ENCODE measurements at regions not wholly inside any gene's neighbourhood (a gene's known extent, or its start where the extent isn't known, plus 50 kb on each side); places are given as distances from the start of the nearest gene placed in this dataset.
A peak's percentile ranks its signal among the peaks of the same experiment; 100 is the strongest.
"Not testable (repeated sequence)": the region's sequence is repeated elsewhere in the genome, so short reads cannot be mapped to it uniquely, and the experiment has no call there.

DNA sequence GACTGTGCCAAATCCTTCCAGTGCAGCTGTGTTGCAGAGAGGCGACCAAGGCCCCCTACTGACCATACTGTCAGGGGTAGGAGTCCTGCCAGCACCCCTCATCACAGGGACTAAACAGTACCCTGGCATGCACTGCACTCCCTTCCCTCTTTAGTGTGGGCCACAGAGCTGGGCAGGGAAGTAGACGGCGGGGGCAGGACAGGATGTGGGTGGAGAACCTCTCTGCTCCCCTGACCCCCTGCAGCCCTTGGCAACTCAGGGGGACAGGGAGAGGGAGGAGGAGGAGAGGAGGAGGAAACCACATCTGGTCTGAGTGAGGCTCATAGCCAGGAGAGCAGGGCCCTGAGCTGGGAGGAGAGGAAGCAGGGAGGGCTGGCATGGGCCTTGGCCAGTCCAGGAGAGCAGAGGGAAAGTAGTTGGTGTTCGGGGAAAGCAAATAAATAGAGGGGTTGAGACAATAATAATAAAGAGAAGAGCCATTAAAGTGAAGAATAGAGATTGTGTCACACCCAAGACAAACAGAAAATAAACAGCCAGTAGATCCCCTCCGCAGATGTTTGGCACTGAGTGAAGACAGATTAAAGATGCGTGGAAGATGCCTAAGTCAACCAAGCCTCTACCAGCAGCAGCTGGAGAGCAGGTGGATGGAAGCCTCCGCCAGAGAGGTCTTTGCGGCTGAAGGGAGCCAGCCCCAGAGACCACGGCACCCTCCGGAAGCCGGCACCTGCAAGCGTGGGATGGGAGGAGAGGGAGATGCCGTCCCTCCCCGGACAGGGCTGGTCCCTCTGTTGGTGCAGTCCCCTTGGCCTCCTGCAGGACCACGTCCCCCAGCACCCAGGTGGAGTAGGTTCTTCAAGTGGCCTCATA, 61.5 kb downstream of the RPUSD4 start:
- no peak for DNase-seq

DNA sequence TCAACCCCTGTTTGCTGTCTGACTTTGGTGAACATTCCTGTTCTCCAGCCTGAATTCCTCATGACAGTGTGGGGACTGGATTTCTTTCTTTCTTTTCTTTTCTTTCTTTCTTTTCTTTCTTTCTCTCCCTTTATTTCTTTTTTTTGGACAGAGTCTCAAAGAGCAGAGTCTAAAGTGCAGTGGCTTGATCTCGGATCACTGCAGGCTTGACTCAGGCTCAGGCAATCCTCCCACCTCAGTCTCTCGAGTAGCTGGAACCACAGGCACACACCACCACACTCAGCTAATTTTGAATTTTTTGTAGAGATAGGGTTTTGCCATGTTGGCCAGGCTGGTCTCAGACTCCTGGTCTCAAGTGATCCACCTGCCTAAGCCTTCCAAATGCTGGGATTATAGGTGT, 63.1 kb downstream of the RPUSD4 start:
- no peak for DNase-seq

DNA sequence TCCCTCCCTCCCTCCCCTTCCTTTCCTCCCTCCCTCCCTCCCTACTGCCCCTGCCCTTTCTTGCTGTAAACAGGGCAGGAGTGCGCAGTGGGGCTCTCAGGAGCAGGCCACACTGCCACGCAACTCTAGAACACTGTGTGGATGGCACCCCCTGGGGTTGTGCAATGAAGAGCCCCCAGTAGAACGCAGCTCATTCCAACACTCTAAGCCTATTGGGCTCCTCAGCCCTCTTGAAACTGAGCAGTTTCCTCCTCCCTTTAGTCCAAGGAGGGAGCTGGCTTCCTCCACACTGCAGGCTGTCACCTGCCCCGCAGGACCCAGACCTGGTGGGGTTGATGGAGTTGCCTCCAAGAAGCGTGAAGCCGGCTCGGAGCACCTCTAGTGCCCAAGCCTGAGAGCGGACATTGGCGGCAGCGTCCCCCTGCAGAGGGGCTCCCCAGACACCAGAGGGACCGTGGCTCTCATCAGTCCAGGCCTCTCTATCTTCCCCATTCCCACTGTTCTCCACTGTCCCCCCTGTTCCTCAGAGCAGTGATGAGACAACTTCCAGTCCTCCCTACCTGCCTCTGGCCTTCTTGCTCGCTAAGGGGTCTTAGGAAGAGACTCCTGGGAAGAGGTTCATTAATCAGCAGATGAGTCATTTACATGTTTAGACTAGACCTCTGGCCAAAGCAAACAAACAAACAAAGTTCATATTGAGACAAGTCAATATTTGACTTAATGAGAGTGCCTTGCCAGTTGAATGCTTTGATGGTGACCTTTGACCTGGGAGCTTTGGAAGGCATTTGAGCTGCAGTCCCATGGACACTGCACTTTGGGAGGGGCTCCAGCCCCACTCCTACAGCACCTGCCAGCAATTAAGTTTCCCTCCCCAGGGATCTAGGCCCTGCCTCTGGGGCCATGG, 64.0 kb downstream of the RPUSD4 start:
- no peak for DNase-seq

DNA sequence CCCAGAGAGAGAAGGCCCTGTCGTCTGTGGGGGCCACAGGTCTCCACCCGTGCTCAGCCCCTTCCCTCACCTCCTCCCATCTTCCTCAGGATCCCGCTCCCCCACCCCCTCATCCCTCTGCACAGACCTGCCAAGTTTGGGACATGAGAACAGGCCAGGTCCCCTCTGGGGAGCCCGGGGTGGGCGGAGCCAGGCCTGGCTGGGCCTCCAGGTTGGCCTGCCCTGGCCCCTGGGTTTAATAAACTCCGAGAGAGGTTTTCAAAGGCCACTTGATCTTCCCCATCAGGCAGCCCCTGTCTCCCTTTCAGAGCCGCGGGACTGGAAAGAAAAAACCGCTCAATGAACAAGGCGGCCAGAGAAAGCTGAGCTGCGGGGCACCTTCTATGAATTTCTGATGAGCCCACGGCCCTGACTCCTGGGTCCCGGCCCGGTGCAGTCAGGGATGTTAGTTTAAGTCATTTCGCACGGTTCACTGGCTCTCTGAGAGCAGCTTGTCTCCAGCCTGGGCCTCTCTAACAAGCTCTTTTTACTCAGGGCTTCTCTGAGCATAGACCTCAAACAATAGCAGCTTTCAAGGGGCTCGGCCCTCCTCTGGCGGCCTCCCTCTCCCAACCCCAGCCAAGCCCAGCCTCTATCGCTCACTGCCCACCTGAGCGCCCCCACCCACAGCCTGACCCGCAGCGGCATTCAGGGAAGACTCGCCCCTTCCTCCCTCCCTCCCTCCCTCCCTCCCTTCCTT, 64.8 kb downstream of the RPUSD4 start:
- DNase-seq: peak; percentile 67

DNA sequence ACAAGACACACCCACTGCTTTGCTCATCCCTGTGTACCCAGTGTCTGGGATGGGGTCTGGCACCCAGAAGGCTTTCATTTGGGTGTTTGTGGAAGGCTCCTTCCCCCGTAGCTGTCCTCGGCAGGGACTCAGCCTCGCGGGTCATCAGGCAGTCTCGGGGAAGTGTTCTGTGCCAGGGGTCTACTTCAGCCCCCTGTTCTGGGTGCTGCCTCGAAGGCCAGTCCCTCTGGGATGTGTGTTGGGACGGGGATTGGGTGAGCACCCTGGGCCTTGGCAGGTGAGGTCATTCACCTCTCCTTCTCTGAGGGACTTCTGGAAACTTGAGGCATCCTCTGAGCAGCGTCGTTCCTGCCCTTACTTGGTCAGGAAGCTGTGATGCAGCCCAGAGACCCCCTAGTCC, 65.5 kb downstream of the RPUSD4 start:
- no peak for DNase-seq

DNA sequence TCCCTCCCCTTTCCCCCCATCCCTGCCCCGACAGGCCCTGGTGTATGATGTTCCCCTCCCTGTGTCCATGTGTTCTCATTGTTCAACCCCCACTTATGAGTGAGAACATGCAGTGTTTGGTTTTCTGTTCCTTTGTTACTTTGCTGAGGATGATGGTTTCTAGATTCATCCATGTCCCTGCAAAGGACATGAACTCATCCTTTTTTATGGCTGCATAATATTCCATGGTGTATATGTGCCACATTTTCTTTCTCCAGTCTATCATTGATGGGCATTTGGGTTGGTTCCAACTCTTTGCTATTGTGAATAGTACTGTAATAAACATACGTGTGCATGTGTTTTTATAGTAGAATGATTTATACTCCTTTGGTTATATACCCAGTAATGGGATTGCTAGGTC, 68.0 kb downstream of the RPUSD4 start:
- DNase-seq: not testable (repeated sequence)

DNA sequence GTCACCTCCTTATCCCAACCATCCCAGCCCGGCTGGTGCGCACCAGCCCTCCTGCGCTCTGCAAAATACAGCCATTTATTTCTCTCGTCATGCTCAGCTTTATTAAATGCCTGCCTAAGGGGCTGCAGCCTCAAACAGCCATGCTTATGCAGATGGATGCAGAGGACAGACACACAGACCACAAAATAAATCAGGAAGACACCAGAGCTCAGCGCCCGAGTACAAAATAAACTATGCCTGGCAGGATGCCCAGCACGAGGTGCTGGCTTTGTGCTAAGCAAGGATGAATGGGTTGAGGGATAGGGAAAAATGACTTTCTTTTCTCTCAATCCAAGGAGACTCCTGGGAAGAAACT, 70.5 kb downstream of the RPUSD4 start:
- DNase-seq: peak; percentile 52

DNA sequence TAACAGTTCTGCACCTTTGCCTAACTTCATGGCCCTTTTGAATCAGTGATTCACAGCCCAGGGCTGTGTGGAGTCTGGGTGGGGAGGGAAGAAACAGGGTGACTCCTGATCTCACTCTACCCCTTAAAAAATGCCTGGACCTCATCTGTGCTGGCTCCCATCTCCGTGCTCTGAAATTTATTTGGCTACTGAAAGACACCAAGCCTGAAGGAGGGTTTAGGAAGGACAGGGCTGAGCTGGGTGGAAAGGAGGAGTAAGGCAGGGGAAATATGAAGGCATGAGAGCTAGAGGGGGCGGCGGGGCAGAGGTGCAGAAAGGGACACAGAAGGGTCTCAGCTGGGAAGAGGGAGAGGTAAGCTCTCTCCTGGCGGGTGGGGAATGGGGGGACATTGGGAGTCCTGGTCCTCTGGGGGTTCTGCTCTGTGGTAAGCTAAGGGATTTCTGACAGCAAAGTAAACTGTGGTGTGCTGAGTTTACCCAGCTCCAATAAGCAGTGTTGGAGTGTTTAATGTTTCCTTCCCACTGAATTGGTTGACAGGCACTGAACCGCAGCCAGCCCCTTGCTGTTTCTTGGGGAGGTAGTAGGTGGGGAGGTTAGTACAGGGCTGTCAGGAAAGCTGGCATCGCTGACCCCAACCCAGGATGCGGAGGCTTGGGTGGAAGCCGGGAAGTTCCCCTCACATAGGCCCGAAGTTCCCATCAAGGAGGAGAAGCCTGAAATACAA, 71.1 kb downstream of the RPUSD4 start:
- DNase-seq: no peak

DNA sequence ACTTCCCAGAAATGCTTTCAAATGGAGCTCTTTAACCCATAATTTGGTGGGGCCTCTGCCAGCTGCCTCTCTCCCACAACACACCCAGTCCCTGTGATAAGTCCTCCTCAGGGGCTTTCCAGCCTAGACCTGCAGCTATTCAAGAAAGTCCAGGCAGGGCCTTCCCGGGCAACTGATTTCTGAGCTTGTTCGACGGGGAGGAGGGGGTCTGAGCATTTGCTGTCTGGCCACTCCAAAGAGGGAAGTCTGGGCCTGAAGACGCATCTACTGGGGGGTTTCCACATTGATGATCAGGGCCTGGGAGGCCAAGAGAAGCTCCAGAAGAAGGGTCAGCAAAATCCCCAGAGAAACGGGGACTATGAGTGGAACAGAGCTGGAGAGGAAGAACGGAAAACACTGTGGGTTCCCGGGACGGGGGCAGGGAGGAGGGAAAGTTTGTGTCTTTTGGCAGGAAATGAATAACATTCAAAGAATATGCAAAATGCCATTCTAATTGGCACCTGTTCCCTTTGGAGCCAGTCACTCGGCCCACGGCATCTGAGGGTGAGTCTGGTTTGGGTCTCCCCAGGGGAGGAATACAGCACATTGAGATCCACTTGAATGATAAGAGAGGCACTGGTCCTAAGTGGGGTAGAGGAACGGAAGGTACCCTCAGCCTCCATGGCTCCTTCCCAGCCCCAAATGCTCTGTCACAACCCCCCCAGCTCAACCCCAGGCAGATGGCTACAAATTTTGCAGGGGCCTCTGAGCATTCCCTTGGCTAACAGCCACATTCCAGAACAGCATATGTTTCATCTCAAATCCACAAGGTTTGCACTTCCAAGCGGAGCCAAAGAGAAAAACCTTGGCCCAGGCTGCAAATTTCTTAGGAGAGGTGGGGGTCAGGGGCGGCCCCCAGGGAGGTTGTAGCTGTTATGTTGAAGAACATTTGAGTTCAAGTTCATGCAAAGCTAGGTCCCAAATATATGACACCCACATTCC, 72.0 kb downstream of the RPUSD4 start:
- no peak for DNase-seq

DNA sequence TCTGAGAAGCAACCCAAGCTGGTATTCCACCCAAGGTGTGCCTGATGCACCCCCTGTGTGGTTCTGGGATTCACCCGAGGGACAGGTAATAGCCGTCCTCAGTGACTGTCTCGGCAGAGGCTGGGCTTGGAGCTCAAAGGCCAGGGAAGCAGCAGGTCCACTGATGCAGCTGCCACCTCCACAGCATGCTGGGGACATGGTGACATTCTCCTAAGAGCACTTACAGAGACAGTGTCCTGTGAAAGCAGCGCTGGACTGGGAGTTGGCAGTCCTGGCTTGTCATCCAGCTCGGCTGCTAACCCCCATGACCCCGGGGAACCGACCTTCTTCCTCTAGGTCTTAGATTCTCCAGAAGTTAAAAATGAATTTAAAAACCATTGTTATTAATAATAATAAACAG, 72.8 kb downstream of the RPUSD4 start:
- DNase-seq: no peak

DNA sequence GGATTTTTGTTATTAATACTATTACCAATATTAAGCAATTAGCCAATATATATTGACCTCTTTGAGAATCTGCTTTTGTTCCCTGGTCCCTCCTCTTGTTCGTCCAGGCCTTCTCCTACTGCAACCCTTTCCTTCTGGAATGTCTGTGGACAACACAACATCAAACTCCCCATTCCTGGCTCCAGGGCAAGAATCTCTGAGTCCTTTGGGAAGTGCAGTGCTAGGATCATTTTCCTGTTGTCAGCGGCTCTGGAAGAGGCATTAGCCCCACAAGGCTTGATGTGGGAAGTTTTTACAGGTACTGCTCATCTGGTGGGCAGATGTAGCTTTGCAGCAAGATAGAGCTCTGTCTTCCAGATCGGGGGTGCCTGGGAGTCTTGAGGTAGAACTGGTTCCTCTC, 74.3 kb downstream of the RPUSD4 start:
- DNase-seq: no peak

DNA sequence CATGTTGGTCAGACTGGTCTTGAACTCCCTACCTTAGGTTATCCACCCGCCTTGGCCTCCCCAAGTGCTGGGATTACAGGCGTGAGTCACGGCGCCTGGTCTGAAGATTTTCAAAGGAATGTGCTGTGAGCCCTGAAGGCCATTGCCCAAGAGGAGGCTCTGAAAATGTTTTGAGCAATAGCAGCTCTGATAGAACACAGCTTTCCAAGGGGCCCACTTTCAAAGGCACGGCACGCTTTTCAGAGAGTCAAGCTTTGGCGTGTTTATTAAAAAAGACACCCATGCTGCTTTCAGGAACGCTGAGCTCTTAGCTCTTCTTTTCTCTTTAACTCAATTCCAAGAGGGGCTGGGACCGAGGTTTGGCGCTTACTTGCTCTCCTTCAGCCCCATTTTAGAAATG, 73.8 kb upstream of the CDON start:
- no peak for DNase-seq

DNA sequence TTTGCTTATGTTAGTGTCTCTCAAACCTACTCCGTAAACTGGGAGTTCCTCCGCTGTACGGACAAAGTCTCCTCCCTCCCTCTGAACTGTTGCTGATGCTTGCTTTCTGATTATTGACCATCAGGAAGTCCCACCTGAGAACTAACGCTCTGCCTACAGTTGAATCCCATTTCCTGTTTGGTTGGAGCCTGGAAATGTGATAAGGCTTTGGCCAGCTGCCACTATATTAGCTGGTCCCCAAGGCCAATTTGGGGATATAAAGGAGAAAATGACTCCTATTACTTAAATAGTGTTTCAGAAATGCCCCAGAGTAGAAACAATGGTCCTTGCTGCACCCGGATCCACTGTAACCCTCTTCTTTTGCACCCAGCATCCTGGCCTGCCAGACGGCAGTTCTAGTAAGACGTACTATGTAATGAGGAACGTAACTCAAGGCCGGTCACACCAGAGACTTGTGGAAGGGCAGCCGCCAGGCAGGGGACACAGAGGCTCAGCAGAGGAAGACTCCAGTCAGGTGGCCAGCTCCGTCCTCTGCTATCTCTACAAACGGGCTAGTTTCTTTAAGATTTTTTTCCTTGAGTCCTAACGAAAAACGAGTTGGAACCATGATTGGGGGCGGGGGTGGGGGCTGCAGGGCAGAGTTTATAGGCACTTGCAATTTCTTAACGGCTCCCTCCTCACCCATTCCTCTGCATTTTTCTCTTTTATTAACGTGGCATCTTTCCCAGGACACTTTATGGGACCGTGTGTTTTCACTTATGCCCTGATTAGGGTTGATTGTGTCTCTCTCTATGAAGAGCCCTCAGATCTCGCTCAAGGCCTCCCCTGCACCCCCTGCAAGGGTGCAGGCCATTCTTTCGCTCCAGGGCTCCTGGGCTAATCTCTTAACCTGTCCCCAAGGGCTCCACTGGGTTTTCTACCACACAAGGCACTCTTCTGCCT, 72.8 kb upstream of the CDON start:
- no peak for DNase-seq

DNA sequence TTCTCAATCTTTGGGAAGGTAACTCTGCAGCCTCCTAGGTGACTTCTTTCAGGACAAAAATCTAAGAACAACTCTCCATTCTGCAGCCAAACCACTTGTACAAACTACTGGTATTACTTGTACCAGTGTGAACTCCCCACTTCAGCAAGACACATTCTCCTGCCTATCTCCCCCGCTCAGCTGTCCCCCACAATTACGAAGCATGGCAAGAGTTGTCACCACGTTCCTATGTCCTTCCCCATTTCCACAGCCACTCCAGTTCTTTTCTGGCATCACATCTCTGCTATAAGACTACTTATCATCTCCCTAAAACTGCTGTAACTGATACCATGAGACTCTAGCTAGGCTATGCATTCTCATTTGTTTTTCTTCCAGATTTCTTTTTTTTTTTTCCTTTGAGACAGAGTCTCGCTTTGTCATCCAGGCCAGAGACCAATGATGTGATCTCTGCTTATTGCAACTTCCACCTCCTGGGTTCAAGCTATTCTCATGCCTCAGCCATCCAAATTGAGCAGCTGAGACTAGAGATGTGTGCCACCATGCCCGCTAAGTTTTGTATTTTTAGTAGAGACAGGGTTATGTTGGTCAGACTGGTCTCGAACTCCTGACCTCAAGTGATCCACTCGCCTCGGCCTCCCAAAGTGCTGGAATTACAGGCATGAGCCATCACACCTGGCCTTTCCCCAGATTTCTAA, 71.9 kb upstream of the CDON start:
- DNase-seq: no peak

DNA sequence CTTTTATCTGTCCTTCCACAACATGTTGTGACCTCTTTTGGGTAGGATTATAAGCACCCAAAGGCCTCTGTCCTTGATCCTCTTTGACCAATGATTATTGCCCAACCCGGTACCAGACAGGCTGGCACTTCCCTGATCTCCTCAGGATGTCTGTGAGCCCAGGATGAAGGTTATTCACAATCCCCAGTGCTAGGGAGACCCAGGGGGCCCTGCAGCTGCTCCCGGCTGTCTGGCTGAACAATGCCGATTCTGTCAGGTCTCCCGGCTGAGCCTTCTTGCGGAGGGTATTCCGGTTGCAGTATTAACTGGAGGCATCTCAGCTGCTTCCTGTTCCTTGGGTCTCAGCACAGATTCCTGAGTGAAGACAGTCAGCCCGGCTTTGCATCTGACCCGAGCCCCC, 71.2 kb upstream of the CDON start:
- peak; percentile 59 for DNase-seq

DNA sequence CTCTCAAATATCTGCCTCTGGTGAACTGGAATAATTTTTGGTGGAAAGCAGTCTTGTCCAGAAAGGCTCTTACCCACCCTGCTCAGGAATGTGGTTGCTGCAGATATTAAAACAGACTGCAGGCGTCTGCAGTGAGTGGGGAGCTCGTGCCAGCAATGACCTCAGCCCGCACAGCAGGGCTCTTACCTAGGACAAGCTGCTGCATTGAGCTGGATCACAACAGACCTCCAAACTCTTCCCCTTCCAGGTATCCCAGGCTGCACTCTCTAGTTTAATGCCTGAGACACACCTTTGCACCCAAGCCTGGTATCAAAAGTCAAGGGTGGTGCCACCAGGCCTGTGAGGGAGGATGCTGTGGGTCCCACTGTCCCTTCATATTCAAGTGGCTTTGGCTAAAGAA, 69.7 kb upstream of the CDON start:
- peak; percentile 30 for DNase-seq

DNA sequence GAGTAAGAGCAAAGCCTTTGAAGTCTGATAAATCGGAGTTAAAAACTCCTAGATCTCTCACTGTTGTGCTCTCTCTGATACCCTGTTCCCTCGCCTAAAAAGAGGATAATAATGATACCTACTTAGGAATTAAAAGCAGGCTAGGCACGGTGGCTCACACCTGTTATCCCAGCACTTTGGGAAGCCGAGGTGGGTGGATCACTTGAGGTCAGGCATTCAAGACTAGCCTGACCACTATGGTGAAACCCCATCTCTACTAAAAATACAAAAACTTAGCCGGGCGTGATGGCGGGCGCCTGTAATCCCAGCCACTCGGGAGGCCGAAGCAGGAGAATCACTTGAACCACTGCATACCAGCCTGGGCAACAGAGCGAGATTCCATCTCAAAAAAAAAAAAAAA, 68.1 kb upstream of the CDON start:
- DNase-seq: not testable (repeated sequence)

DNA sequence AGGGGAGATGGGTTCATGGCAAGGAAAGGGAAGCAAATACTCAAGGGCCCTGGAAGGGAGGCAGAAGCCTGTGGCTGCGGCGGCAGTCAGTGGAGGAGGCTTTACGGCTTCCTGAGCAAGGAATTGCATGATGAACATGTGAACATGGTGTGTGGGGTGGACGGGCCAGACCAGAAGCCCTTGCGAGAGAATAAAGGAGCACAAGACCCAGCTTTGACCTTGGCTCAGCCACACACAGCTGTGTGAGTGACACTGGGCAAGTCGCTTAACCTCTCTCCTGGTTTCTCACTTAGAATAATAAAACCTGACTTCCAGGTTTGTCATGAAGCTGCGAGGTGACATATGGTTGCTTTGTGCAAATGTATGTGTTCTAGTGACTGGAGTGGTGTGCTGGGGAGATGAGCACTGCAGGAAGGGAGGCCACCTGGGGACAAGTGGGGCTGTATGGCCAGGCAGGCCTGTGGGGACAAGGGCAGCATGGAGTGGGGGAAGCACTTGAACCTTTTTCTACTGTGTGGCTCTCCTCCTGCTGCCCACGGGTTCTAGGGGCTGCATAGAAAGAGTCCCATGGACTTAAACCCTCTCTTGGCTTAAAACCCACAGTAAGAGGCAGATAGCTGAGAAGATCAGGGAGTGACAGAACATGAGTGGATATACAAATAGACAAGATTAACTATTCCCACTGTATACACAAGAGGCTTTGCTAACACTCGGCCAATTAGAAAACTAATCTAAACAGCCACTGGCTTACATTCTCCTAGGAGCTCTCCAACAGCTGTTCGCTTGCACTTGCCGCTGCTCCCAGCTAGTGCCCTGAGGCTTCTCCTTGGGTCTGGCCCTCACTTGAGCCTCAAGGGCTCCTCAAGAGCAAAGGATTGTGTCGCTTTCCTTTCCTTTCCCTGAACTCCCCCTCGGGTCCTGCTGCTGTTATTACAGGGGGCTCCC, 67.3 kb upstream of the CDON start:
- DNase-seq: peak; percentile 22

All from NCI-H146 (cell line).